SK-N-SH (cell line): ENCODE measurements at regions not wholly inside any gene's neighbourhood (a gene's known extent, or its start where the extent isn't known, plus 50 kb on each side); places are given as distances from the start of the nearest gene placed in this dataset.

ENCODE experiments used
- CTCF ChIA-PET: fragments of 300-600, 350-600 bp; formaldehyde crosslinking; extraction: SDS; loops from one replicate; lab custom pipeline; 2021; lab: Yijun Ruan, JAX
- POLR2A ChIA-PET: fragments of 350-600 bp; sonication (Branson Sonifier 250); formaldehyde crosslinking; extraction: SDS; loops from one replicate; lab custom pipeline; 2020; ENCODE audit warnings: antibody characterized with exemption, inconsistent platforms; lab: Yijun Ruan, JAX
- DNase-seq: peaks from one replicate; pipeline ENCODE4 v3.0.0; 2012
- H2AFZ ChIP-seq: fragments of 200-600 bp; sonication (generic); 2 replicates; pipeline ENCODE4 v1.8.1; 2016; ENCODE audit warnings: antibody characterized with exemption, mild to moderate bottlenecking, low read depth
- H3F3A ChIP-seq: fragments of 200-600 bp; sonication (generic); replicated peaks from 2 replicates; pipeline ENCODE3; 2016; ENCODE audit warnings: antibody characterized with exemption, mild to moderate bottlenecking; ENCODE audit not compliant: insufficient read depth
- H3K27ac ChIP-seq, 2 experiments: fragments of 200-500 bp in 1 of 2; fragments of 200-600 bp in 1 of 2; sonication (Bioruptor generic) in 1 of 2; sonication (generic), shearing (Covaris generic) in 1 of 2; 2 replicates each; pipeline versions ENCODE4 v1.5.1 to v1.6.1; 2014 to 2016; ENCODE audit warnings: low read depth in 2 of 2, inconsistent platforms in 1 of 2, low read length in 1 of 2, mild to moderate bottlenecking in 1 of 2, mixed read lengths in 1 of 2
- H3K27me3 ChIP-seq: fragments of 200-600 bp; sonication (generic), shearing (Covaris generic); 2 replicates; pipeline ENCODE4 v1.6.1; 2016; ENCODE audit warnings: mixed run types; ENCODE audit not compliant: insufficient read depth
- H3K36me3 ChIP-seq, 2 experiments: fragments of 200-500 bp in 1 of 2; fragments of 200-600 bp in 1 of 2; sonication (Bioruptor generic) in 1 of 2; sonication (generic) in 1 of 2; replicated peaks in 1 of 2; 2 replicates each; pipeline versions ENCODE3 to v1.5.1; 2014 to 2016; ENCODE audit warnings: low read length in 1 of 2, mild to moderate bottlenecking in 1 of 2; ENCODE audit not compliant: insufficient read depth in 2 of 2, control insufficient read depth in 1 of 2
- H3K4me1 ChIP-seq, 2 experiments: fragments of 200-500 bp in 1 of 2; fragments of 200-600 bp in 1 of 2; sonication (Bioruptor generic) in 1 of 2; sonication (generic), shearing (Covaris generic) in 1 of 2; 2 replicates each; pipeline versions ENCODE4 v1.5.1 to v1.6.1; 2014 to 2016; ENCODE audit warnings: low read depth in 1 of 2, low read length in 1 of 2, mixed run types in 1 of 2; ENCODE audit not compliant: insufficient read depth in 2 of 2, control insufficient read depth in 1 of 2
- H3K4me2 ChIP-seq: fragments of 200-600 bp; sonication (generic), shearing (Covaris generic); 2 replicates; pipeline ENCODE4 v1.6.1; 2017; ENCODE audit warnings: mixed run types
- H3K4me3 ChIP-seq, 2 experiments: fragments of 200-500 bp in 1 of 2; fragments of 200-600 bp in 1 of 2; sonication (Bioruptor generic) in 1 of 2; sonication (generic), shearing (Covaris generic) in 1 of 2; 2 replicates each; pipeline versions ENCODE4 v1.5.1 to v1.8.1; 2014 to 2016; ENCODE audit warnings: low read depth in 2 of 2, inconsistent platforms in 1 of 2, low read length in 1 of 2, mild to moderate bottlenecking in 1 of 2, mixed read lengths in 1 of 2, moderate library complexity in 1 of 2
- H3K79me2 ChIP-seq: fragments of 200-600 bp; sonication (generic); 2 replicates; pipeline ENCODE4 v1.8.1; 2017; ENCODE audit warnings: mild to moderate bottlenecking; ENCODE audit not compliant: insufficient read depth
- H3K9ac ChIP-seq: fragments of 200-600 bp; sonication (generic); 2 replicates; pipeline ENCODE4 v1.6.1; 2017; ENCODE audit warnings: mixed run types
- H3K9me2 ChIP-seq: fragments of 200-600 bp; sonication (generic); 2 replicates; pipeline ENCODE4 v1.6.1; 2017; ENCODE audit warnings: mixed run types
- H3K9me3 ChIP-seq: fragments of 200-600 bp; sonication (generic); 2 replicates; pipeline ENCODE4 v1.6.1; 2017; ENCODE audit warnings: mixed run types, mild to moderate bottlenecking, moderate library complexity
- H4K20me1 ChIP-seq: fragments of 200-600 bp; sonication (generic); 2 replicates; pipeline ENCODE4 v1.6.1; 2017; ENCODE audit warnings: mild to moderate bottlenecking, mixed run types; ENCODE audit not compliant: insufficient read depth
- CHD2 ChIP-seq: fragments of 150-350 bp; IDR thresholded peaks from 2 replicates; pipeline ENCODE4 v1.6.1; 2018; ENCODE audit warnings: low read length; ENCODE audit not compliant: partially characterized antibody
- EP300 ChIP-seq, 2 experiments: IDR thresholded peaks; 2 replicates each; pipeline versions ENCODE4 v1.4.0 to v1.6.1; 2012; ENCODE audit warnings: borderline replicate concordance in 1 of 2, low read depth in 1 of 2, low read length in 1 of 2
- FOSL2 ChIP-seq: IDR thresholded peaks from 2 replicates; pipeline ENCODE4 v1.4.0; 2012; ENCODE audit warnings: low read depth, mild to moderate bottlenecking, moderate library complexity, borderline replicate concordance
- FOXM1 ChIP-seq: IDR thresholded peaks from 2 replicates; pipeline ENCODE4 v1.4.0; 2012; ENCODE audit warnings: low read depth, mild to moderate bottlenecking
- GATA2 ChIP-seq: sonication (generic); formaldehyde crosslinking; IDR thresholded peaks from 2 replicates; pipeline ENCODE4 v1.5.0; 2020; ENCODE audit warnings: mild to moderate bottlenecking, missing genetic modification reagents
- JUND ChIP-seq: IDR thresholded peaks from 2 replicates; pipeline ENCODE4 v1.4.0; 2012
- MEF2A ChIP-seq: IDR thresholded peaks from 2 replicates; pipeline ENCODE4 v1.4.0; 2012; ENCODE audit warnings: low read depth, borderline replicate concordance
- MXI1 ChIP-seq: IDR thresholded peaks from 2 replicates; pipeline ENCODE4 v1.6.1; 2012; ENCODE audit warnings: mild to moderate bottlenecking, low read depth, low read length, improper control_type of control experiment
- NRF1 ChIP-seq: IDR thresholded peaks from 2 replicates; pipeline ENCODE4 v1.6.1; 2012; ENCODE audit warnings: low read depth, mild to moderate bottlenecking, low read length
- POLR2AphosphoS5 ChIP-seq: IDR thresholded peaks from 2 replicates; pipeline ENCODE4 v1.6.1; 2012; ENCODE audit warnings: low read depth, low read length
- RAD21 ChIP-seq: IDR thresholded peaks from 2 replicates; pipeline ENCODE4 v1.6.1; 2012; ENCODE audit warnings: mild to moderate bottlenecking, low read length
- RCOR1 ChIP-seq: fragments of 150-350 bp; IDR thresholded peaks from 2 replicates; pipeline ENCODE4 v1.6.1; 2017; ENCODE audit warnings: antibody characterized with exemption, low read length
- RFX5 ChIP-seq: IDR thresholded peaks from 2 replicates; pipeline ENCODE4 v1.6.1; 2012; ENCODE audit warnings: mild to moderate bottlenecking, improper control_type of control experiment, low read length
- RXRA ChIP-seq: IDR thresholded peaks from 2 replicates; pipeline ENCODE4 v1.4.0; 2012; ENCODE audit warnings: low read depth, mild to moderate bottlenecking, borderline replicate concordance
- SMC3 ChIP-seq: IDR thresholded peaks from 2 replicates; pipeline ENCODE4 v1.6.1; 2012; ENCODE audit warnings: low read depth, low read length, improper control_type of control experiment
- TAF1 ChIP-seq: IDR thresholded peaks from 2 replicates; pipeline ENCODE4 v1.6.1; 2012; ENCODE audit warnings: low read depth, mild to moderate bottlenecking, low read length, moderate library complexity, borderline replicate concordance
- TCF12 ChIP-seq: IDR thresholded peaks from 2 replicates; pipeline ENCODE4 v1.4.0; 2012
- TEAD4 ChIP-seq: IDR thresholded peaks from 2 replicates; pipeline ENCODE4 v1.4.0; 2012; ENCODE audit warnings: mild to moderate bottlenecking, borderline replicate concordance; ENCODE audit not compliant: insufficient read depth
- YY1 ChIP-seq: IDR thresholded peaks from 2 replicates; pipeline ENCODE4 v1.4.0; 2012; ENCODE audit warnings: low read depth, mild to moderate bottlenecking
- WGBS: methylation state at CpG from one replicate; pipeline ENCODE4 v1.1.6; 2017; ENCODE audit warnings: low lambda C conversion rate; 5-methylcytosine and 5-hydroxymethylcytosine counted together
- TF ChIP-seq, protein P1 (sequence below): IDR thresholded peaks from 2 replicates; pipeline ENCODE4; 2012
- TF ChIP-seq, protein P2 (sequence below): IDR thresholded peaks from 2 replicates; pipeline ENCODE4 v1.4.0; 2012; ENCODE audit warnings: low read depth, borderline replicate concordance
- TF ChIP-seq, protein P3 (sequence below): fragments of 200-600 bp; sonication (generic); IDR thresholded peaks from 2 replicates; pipeline ENCODE4 v1.6.1; 2017; ENCODE audit warnings: antibody characterized with exemption, mild to moderate bottlenecking, moderate library complexity
- TF ChIP-seq, protein P4 (sequence below): fragments of 150-350 bp; IDR thresholded peaks from 2 replicates; pipeline ENCODE4 v1.6.1; 2017; ENCODE audit warnings: antibody characterized with exemption, low read length, low read depth, borderline replicate concordance

DNA sequence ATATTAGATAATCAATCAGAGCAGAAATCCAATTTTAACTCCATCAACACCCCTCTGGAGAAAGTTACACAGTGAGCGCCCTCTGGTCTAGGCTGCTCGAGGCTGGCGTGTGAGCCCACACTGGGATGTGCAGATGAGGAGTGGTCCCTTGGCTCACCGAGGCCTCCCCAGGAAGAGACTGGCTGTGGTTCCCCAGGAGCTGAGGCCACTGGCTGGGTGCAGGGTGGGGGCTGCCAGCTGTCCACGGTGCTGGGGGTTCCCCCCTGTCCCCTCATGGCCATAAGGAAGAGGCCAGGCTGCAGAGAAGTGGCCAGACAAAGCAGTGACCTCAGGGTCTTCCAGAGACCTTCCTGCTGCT is 750.7 kb downstream of the BRD1 start:
- H3K79me2 ChIP-seq, result no peaks in the 10 kb centered on the region
- POLR2A ChIA-PET, result no interaction called here
- TF ChIP-seq, protein P1, sequence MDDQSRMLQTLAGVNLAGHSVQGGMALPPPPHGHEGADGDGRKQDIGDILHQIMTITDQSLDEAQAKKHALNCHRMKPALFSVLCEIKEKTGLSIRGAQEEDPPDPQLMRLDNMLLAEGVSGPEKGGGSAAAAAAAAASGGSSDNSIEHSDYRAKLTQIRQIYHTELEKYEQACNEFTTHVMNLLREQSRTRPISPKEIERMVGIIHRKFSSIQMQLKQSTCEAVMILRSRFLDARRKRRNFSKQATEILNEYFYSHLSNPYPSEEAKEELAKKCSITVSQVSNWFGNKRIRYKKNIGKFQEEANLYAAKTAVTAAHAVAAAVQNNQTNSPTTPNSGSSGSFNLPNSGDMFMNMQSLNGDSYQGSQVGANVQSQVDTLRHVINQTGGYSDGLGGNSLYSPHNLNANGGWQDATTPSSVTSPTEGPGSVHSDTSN, result no peak
- TF ChIP-seq GATA2 (peak; percentile 59; the same call in 1 of the 2 replicates), TEAD4 (no peak), EP300 (IDR thresholded peaks at IDR 0.05; ENCODE audit: borderline replicate concordance in 1 of 2, low read depth in 1 of 2, low read length in 1 of 2) (no peak), NRF1 (no peak), RFX5 (no peak), TAF1 (no peak)
- no peaks in the 10 kb centered on the region for H3F3A ChIP-seq
- H2AFZ ChIP-seq, result no peak overlapping the region
- no peaks in the 10 kb centered on the region for H4K20me1 ChIP-seq
- H3K9me3 ChIP-seq, result no peaks in the 10 kb centered on the region
- H3K27me3 ChIP-seq, result no peaks in the 10 kb centered on the region
- no peak overlapping the region for H3K4me3 ChIP-seq
- peak overlapping the region in 1 of 2 experiments; percentile 84; a peak in 2 of 4 replicates for H3K27ac ChIP-seq
- H3K4me1 ChIP-seq, result peaks cover 0 to 46% of the 10 kb centered on the region in 2 experiments; a peak in 1 of 4 replicates
- H3K9me2 ChIP-seq, result no peaks in the 10 kb centered on the region
- CTCF ChIA-PET, result interaction anchor here (0.9 kb wide), 1 partner anchor 31 kb away, joined by 5 read pairs; no protein-coding TSS in a partner anchor
- DNase-seq, result peak; percentile 63
- WGBS, result 11% methylated on average over 3 of the region's 5 CpGs
- no peak overlapping the region for H3K4me2 ChIP-seq
- no peak overlapping the region for H3K9ac ChIP-seq
- no peaks in the 10 kb centered on the region for H3K36me3 ChIP-seq

DNA sequence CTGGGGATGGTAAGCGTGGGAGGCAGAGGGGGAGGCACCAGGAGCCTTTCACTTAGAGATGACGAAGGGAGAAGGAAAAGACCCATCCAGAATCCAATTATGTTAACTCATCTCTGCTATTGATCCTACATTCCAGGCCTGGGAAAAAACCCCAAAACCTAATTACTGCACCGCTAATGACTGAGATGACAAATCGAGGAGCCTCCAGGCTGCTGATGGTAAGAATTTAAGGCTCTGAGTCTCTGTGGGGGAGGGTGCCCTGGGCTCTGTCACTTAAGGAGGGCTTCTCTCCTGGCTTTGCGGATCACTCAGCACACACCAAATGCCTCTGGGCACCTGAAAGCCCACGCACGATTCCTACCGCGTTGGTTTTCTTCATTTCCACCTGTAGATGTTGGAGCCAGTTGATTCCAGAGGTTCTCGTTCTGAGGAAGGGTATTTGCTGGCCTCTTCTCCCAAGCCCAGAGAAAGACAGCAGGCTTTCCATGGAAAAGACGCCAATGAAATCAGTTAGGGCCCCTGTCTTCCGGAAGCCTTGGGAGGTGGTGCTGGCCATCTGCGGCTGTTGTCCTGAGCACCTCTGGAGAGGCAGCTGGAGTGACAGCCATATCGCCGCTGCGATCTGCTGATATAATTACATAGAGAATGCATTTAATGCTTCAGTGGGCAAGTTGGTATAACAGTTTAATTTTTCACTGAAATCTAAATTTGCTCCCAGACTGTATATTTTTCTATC is 751.2 kb downstream of the BRD1 start:
- Histone ChIP-seq H3K79me2 (no peaks in the 10 kb centered on the region), H3F3A (no peaks in the 10 kb centered on the region), H3K4me2 (no peak overlapping the region), H3K9me3 (no peaks in the 10 kb centered on the region), H3K4me3 (no peak overlapping the region; a peak in 1 of 4 replicates), H3K27ac (peak overlapping the region in 1 of 2 experiments; percentile 90; a peak in 2 of 4 replicates), H3K4me1 (peaks cover 0 to 46% of the 10 kb centered on the region in 2 experiments; a peak in 1 of 4 replicates), H3K36me3 (no peaks in the 10 kb centered on the region), H4K20me1 (no peaks in the 10 kb centered on the region), H3K27me3 (no peaks in the 10 kb centered on the region), H3K9me2 (no peaks in the 10 kb centered on the region), H3K9ac (no peak overlapping the region), H2AFZ (no peak overlapping the region)
- DNase-seq, result peak; percentile 62
- POLR2A ChIA-PET, result no interaction called here
- WGBS, result 8% methylated on average over 13 of the region's 16 CpGs
- CTCF ChIA-PET, result interaction anchor here (0.9 kb wide), 1 partner anchor 31 kb away, joined by 5 read pairs; no protein-coding TSS in a partner anchor
- TF ChIP-seq TCF12 (no peak), SMC3 (no peak), RCOR1 (peak; percentile 82; the same call in 1 of the 2 replicates), JUND (no peak), RXRA (no peak), CHD2 (peak; percentile 27), RFX5 (no peak), FOXM1 (no peak), MXI1 (peak; percentile 24; the same call in 1 of the 2 replicates), MEF2A (no peak), FOSL2 (no peak), YY1 (no peak), POLR2AphosphoS5 (no peak), RAD21 (no peak), GATA2 (peak; percentile 92), TEAD4 (no peak)
- TF ChIP-seq, protein P2, sequence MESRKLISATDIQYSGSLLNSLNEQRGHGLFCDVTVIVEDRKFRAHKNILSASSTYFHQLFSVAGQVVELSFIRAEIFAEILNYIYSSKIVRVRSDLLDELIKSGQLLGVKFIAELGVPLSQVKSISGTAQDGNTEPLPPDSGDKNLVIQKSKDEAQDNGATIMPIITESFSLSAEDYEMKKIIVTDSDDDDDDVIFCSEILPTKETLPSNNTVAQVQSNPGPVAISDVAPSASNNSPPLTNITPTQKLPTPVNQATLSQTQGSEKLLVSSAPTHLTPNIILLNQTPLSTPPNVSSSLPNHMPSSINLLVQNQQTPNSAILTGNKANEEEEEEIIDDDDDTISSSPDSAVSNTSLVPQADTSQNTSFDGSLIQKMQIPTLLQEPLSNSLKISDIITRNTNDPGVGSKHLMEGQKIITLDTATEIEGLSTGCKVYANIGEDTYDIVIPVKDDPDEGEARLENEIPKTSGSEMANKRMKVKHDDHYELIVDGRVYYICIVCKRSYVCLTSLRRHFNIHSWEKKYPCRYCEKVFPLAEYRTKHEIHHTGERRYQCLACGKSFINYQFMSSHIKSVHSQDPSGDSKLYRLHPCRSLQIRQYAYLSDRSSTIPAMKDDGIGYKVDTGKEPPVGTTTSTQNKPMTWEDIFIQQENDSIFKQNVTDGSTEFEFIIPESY, result no peak
- TF ChIP-seq, protein P3, sequence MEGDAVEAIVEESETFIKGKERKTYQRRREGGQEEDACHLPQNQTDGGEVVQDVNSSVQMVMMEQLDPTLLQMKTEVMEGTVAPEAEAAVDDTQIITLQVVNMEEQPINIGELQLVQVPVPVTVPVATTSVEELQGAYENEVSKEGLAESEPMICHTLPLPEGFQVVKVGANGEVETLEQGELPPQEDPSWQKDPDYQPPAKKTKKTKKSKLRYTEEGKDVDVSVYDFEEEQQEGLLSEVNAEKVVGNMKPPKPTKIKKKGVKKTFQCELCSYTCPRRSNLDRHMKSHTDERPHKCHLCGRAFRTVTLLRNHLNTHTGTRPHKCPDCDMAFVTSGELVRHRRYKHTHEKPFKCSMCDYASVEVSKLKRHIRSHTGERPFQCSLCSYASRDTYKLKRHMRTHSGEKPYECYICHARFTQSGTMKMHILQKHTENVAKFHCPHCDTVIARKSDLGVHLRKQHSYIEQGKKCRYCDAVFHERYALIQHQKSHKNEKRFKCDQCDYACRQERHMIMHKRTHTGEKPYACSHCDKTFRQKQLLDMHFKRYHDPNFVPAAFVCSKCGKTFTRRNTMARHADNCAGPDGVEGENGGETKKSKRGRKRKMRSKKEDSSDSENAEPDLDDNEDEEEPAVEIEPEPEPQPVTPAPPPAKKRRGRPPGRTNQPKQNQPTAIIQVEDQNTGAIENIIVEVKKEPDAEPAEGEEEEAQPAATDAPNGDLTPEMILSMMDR, result no peak
- TF ChIP-seq, protein P4, sequence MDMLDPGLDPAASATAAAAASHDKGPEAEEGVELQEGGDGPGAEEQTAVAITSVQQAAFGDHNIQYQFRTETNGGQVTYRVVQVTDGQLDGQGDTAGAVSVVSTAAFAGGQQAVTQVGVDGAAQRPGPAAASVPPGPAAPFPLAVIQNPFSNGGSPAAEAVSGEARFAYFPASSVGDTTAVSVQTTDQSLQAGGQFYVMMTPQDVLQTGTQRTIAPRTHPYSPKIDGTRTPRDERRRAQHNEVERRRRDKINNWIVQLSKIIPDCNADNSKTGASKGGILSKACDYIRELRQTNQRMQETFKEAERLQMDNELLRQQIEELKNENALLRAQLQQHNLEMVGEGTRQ, result no peak
